Osteoblast (primary cell): ENCODE measurements at regions not wholly inside any gene's neighbourhood (a gene's known extent, or its start where the extent isn't known, plus 50 kb on each side); places are given as distances from the start of the nearest gene placed in this dataset.

Experiments used
- DNase-seq: peaks from one replicate; pipeline ENCODE4 v3.0.0; 2011; ENCODE audit warnings: low spot score, mixed read lengths; ENCODE audit not compliant: insufficient read length; ENCODE audit errors: missing footprints
- H2AFZ ChIP-seq: 2 replicates; pipeline ENCODE4 v1.6.0; 2011; ENCODE audit warnings: mild to moderate bottlenecking, low read length
- H3K27ac ChIP-seq: 2 replicates; pipeline ENCODE4 v1.5.1; 2011; ENCODE audit warnings: mild to moderate bottlenecking, low read depth, low read length, moderate library complexity
- H3K27me3 ChIP-seq: 2 replicates; pipeline ENCODE4 v1.6.0; 2012; ENCODE audit warnings: mild to moderate bottlenecking, control low read depth, inconsistent platforms, low read length, moderate library complexity; ENCODE audit not compliant: insufficient read depth
- H3K36me3 ChIP-seq: 2 replicates; pipeline ENCODE4 v1.5.1; 2011; ENCODE audit warnings: mild to moderate bottlenecking, low read length, control low read depth, moderate library complexity; ENCODE audit not compliant: insufficient read depth
- H3K4me1 ChIP-seq: 2 replicates; pipeline ENCODE4 v1.5.1; 2011; ENCODE audit warnings: mild to moderate bottlenecking, low read length, control low read depth, moderate library complexity; ENCODE audit not compliant: insufficient read depth
- H3K4me2 ChIP-seq: 2 replicates; pipeline ENCODE4 v1.6.0; 2011; ENCODE audit warnings: mild to moderate bottlenecking, low read length; ENCODE audit not compliant: insufficient read depth
- H3K4me3 ChIP-seq: fragments of 200-600 bp; sonication (generic); 3 replicates; pipeline ENCODE4 v1.5.1; 2012; ENCODE audit warnings: mild to moderate bottlenecking, low read length, inconsistent platforms; ENCODE audit not compliant: insufficient read depth
- H3K79me2 ChIP-seq: 2 replicates; pipeline ENCODE4 v1.6.0; 2012; ENCODE audit warnings: mild to moderate bottlenecking, low read length, control low read depth, inconsistent platforms; ENCODE audit not compliant: insufficient read depth
- H3K9me3 ChIP-seq: 2 replicates; pipeline ENCODE4 v1.5.1; 2011; ENCODE audit warnings: low read depth, low read length, control low read depth
- H4K20me1 ChIP-seq: 2 replicates; pipeline ENCODE4 v1.6.0; 2012; ENCODE audit warnings: mild to moderate bottlenecking, low read length, control low read depth; ENCODE audit not compliant: insufficient read depth
- TF ChIP-seq, protein P1 (sequence below): IDR thresholded peaks from 2 replicates; pipeline ENCODE4 v1.5.1; 2011; ENCODE audit warnings: mild to moderate bottlenecking, low read depth, low read length, moderate library complexity; ENCODE audit errors: extremely low read depth

DNA sequence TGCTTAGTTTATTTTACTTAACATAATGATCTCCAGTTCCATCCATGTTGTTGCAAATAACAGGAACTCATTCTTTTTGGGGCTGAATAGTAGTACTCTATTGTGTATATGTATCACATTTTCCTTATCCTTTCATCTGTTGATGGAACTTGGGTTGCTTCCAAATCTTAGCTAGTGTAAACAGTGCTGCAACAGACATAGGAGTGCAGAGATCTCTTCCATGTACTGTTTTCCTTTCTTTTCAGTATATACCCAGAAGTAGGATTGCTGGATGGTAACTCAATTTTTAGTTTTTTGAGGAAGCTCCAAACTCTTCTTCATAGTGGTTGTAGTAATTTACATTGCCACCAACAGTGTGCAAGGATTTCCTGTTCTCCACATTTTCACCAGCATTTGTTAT lies 138.8 kb upstream of the POC5 start:
- H3K4me1 ChIP-seq: no peaks in the 10 kb centered on the region
- H3K9me3 ChIP-seq: no peaks in the 10 kb centered on the region
- no peak overlapping the region for H2AFZ ChIP-seq
- H3K27me3 ChIP-seq: no peaks in the 10 kb centered on the region
- no peaks in the 10 kb centered on the region for H4K20me1 ChIP-seq
- no peaks in the 10 kb centered on the region for H3K36me3 ChIP-seq
- TF ChIP-seq, protein P1, sequence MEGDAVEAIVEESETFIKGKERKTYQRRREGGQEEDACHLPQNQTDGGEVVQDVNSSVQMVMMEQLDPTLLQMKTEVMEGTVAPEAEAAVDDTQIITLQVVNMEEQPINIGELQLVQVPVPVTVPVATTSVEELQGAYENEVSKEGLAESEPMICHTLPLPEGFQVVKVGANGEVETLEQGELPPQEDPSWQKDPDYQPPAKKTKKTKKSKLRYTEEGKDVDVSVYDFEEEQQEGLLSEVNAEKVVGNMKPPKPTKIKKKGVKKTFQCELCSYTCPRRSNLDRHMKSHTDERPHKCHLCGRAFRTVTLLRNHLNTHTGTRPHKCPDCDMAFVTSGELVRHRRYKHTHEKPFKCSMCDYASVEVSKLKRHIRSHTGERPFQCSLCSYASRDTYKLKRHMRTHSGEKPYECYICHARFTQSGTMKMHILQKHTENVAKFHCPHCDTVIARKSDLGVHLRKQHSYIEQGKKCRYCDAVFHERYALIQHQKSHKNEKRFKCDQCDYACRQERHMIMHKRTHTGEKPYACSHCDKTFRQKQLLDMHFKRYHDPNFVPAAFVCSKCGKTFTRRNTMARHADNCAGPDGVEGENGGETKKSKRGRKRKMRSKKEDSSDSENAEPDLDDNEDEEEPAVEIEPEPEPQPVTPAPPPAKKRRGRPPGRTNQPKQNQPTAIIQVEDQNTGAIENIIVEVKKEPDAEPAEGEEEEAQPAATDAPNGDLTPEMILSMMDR: no peak
- H3K79me2 ChIP-seq: no peaks in the 10 kb centered on the region
- no peak overlapping the region for H3K4me2 ChIP-seq
- DNase-seq: no peak
- H3K4me3 ChIP-seq: no peak overlapping the region
- no peak overlapping the region for H3K27ac ChIP-seq

DNA sequence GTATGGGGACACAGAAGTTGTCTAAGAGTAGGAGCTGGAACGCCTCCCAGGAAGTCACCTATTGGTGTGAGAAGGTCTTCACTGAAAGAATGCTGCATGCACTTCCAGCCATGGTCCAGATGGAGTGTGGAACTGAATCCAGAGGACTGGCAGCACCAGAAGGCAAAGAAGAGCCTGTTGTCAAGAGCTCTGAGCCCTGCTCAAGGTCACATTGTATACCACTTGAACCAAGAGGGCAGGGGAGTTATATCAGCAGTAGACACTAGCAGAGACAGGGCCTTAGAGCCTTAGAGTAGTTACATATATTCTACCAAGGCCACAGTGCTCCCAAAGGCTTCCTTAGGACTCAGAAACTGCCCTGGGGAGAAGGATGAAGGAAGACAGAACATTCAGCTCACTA lies 130.8 kb upstream of the POC5 start:
- TF ChIP-seq, protein P1: no peak
- H3K36me3 ChIP-seq: no peaks in the 10 kb centered on the region
- H3K79me2 ChIP-seq: no peaks in the 10 kb centered on the region
- H3K4me2 ChIP-seq: no peak overlapping the region
- no peaks in the 10 kb centered on the region for H3K9me3 ChIP-seq
- no peaks in the 10 kb centered on the region for H3K27me3 ChIP-seq
- H4K20me1 ChIP-seq: no peaks in the 10 kb centered on the region
- no peak overlapping the region for H3K27ac ChIP-seq
- H2AFZ ChIP-seq: no peak overlapping the region
- no peak for DNase-seq
- no peaks in the 10 kb centered on the region for H3K4me1 ChIP-seq
- H3K4me3 ChIP-seq: no peak overlapping the region

GRCh38 chr5:75847561-75848021 lies 130.4 kb upstream of the POC5 start:
- H3K4me1 ChIP-seq: no peaks in the 10 kb centered on the region
- no peak for DNase-seq
- H3K4me2 ChIP-seq: no peak overlapping the region
- no peaks in the 10 kb centered on the region for H4K20me1 ChIP-seq
- no peaks in the 10 kb centered on the region for H3K36me3 ChIP-seq
- H3K27ac ChIP-seq: no peak overlapping the region
- TF ChIP-seq, protein P1: no peak
- no peaks in the 10 kb centered on the region for H3K9me3 ChIP-seq
- H3K4me3 ChIP-seq: no peak overlapping the region
- H3K79me2 ChIP-seq: no peaks in the 10 kb centered on the region
- H2AFZ ChIP-seq: no peak overlapping the region
- H3K27me3 ChIP-seq: no peaks in the 10 kb centered on the region

GRCh38 chr5:75844301-75844700 lies 127.1 kb upstream of the POC5 start:
- TF ChIP-seq, protein P1: no peak
- H2AFZ ChIP-seq: no peak overlapping the region
- H3K9me3 ChIP-seq: no peaks in the 10 kb centered on the region
- no peak overlapping the region for H3K4me2 ChIP-seq
- DNase-seq: no peak
- no peaks in the 10 kb centered on the region for H3K4me1 ChIP-seq
- H3K27me3 ChIP-seq: no peaks in the 10 kb centered on the region
- no peaks in the 10 kb centered on the region for H4K20me1 ChIP-seq
- no peaks in the 10 kb centered on the region for H3K36me3 ChIP-seq
- H3K4me3 ChIP-seq: no peak overlapping the region
- H3K79me2 ChIP-seq: no peaks in the 10 kb centered on the region
- no peak overlapping the region for H3K27ac ChIP-seq
